Cerebellar cortex (tissue), 1 donor: ENCODE measurements at regions not wholly inside any gene's neighbourhood (a gene's known extent, or its start where the extent isn't known, plus 50 kb on each side); places are given as distances from the start of the nearest gene placed in this dataset.

Experiments
- DNase-seq: peaks from one replicate; pipeline ENCODE4 v3.0.0-alpha.2; 2015; ENCODE audit warnings: low spot score

DNA sequence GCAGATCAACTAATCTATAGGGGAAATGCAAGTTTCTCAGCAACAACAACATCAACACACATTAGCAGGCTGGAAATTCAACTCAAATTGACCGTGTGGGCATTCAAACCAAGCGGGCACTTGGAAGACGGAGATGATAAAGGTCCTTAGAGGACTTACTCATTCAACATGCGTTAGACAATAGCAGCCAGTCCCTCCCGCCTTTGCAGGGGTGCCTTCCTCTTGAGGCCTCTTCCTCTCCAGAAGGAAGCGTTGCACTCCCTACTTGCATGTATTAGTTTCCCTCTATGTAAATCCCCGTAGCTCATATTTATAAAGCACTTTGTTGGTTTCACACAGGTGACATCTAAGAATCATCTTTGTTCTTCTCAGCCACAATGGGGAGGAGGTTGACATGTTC is 300.8 kb upstream of the STXBP5 start:
- no peak for DNase-seq

- DNase-seq, result no peak
Measured at GRCh38 chr6:146904596-146904995, 299.6 kb upstream of the STXBP5 start.

GRCh38 chr6:146905181-146905704 is 299.0 kb upstream of the STXBP5 start:
- peak; percentile 72 for DNase-seq

DNA sequence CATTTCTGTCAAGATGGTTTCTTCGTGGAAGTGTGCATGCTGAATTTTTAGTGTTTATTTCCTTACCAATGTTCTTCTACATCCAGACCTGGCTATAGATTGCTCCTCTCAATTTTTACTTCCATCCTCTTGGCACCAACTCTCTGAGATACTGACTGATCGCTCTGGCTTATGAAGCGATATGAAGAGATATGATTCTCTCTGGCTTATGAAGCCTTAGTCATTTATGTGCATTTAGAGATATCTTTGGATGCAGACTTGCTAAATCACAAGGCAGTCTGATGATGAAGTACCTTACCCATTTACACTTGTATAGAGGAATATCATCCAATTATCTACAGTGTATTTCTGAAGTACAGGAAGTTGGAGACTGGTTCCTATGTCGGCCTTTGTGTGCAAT is 295.4 kb upstream of the STXBP5 start:
- no peak for DNase-seq

- DNase-seq, result no peak
Measured at GRCh38 chr6:146909376-146909775, 294.8 kb upstream of the STXBP5 start.

GRCh38 chr6:146909886-146910285 is 294.3 kb upstream of the STXBP5 start:
- DNase-seq, result no peak

DNA sequence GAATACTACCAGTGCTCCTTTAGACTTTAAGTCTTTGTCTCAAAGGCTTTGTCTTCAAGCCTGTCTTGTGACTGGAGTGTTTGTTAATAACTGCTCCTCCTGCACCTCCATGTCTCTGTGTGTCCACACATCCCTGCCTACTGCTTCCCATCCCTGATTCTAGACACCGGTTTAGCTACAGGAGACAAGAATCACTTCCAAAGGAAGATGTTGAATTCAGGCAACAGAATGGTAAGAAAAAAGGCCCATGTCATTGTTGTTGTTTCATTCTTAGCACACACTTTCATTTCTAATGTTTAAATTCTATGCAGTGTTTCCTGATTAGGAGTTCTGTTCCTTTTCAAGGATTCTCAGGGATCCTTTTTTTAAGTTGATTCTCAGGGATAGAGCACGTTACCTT is 293.6 kb upstream of the STXBP5 start:
- no peak for DNase-seq

DNA sequence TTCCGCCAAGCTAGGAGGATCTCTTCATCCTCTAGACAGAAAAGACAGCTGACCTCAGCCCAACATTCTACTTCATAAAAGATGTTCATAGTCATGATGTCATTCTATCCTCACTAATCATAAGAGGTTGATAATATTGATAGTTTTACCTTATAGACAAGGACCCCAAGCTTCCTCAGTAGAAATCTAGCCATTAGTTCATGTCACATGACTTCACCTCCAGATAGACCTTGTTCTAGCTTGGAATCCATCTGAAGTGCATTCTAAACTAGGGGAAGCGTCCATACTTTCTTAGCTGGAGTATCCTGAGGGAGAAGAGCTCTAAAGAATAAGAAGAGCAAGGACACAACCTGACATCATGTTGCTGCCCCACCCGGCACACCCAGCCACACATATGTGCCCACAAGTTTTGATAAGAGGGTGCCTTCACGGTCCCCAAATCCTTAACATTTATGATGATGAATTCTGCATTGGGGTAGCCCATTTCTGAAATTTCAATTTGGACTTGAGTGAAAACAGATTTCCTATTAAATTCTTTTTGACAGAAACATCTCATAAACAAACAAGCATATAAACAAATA is 292.5 kb upstream of the STXBP5 start:
- DNase-seq, result no peak

DNA sequence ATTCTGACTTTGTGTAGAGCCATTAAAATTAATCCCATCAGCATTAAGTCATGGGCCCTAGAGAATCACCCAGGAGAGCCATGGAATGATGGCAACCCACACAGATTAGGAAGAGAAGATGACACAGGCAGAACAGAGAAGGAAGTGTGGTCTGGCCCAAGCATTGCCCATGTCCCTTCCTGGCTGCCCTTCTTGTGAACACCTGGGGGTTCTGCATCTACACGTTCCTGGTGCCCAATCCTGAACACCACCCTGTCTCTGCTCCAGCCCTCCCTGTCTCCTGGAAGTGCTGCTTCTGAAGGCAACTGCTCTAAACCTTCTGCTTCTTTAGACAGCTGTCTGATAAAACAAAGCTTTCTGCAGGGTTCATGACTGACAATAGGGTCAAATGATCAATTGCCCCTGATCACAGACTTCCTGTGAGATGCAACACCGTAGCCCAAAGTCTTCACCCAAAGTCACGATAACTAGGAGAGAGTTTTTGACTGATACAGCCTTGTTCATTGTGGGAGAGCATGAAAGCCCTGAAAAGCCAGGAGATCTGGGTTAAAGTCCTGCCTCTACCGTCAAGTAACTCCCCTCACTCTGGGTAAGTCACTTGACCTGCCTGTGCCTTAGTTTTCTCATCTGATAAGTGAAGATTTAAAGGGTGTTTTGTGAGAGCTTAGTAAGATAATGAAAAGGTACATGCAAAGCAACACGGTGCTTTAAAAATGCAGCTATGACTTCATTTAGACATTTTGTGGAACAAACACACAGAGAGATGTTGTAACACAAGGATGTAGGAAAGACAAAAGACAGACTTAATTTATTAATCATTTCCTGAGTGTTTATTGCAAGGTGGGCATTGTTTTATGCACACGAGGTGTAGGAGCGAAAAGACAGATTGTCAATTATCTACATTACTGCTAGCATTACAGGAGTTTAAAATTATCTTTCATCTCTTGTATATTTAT is 291.2 kb upstream of the STXBP5 start:
- peak; percentile 46 for DNase-seq

- DNase-seq, result peak; percentile 91
Measured at GRCh38 chr6:146913842-146914488, 290.3 kb upstream of the STXBP5 start.

- peak; percentile 88 for DNase-seq
Measured at GRCh38 chr6:146914489-146915483, 289.4 kb upstream of the STXBP5 start.

DNA sequence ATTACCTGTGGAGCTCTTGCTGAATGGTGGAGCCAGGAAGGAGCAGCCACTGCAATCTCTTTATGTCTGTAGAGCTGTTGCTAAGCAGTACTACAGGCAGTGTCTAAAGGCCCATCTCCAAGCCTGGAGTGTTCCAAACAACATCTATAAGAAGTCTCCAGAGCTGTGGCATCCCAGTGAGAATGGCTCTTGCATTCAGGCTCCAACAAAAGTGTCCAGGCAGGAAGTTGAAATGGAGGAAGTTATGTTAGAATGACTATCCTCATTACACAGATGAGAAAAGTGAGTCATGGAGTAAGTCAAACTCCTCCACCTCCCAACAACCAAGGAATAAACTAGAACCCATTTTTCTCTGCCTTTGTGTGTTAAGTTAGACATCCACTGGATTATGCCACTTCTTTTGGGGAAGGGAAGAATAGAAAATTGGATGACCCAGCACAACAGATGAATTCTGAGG is 288.5 kb upstream of the STXBP5 start:
- peak; percentile 60 for DNase-seq

GRCh38 chr6:146916435-146917025 is 287.7 kb upstream of the STXBP5 start:
- no peak for DNase-seq

DNA sequence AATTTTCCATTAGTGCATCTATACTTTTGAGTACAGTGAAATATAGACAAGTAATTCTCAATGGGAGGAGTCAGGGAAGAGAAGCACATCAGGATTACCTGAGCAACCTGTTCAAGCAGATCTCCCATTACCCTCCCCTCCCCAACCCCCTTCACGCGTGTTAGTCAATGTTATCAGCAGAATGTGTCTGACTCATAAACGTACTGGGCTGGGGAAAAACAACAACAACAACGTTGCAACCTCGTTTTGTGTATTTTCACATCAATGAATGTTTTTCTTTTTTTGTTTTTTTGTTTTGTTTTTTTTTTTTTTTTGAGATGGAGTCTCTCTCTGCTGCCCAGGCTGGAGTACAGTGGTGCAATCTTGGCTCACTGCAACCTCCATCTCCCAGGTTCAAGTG is 287.0 kb upstream of the STXBP5 start:
- no peak for DNase-seq

GRCh38 chr6:146917979-146918378 is 286.2 kb upstream of the STXBP5 start:
- no peak for DNase-seq

DNA sequence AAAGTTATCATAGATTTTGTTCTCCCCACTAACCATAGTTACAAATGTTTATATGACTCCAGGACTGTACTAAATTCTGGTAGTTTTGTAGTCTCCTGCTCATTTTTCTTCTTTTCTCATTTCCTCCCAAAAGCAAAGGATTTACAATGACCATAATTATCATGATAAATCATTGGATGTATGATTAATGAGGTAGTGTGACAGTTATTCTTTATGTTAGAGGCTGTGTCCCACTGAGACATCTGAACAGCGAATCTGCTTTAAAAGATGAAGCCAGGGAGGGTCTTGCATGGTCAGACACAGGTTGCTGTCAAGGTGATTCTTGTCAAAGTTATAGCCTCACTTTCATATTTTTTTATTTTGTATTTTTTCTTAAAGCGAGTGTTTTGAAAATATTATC is 285.2 kb upstream of the STXBP5 start:
- no peak for DNase-seq

DNA sequence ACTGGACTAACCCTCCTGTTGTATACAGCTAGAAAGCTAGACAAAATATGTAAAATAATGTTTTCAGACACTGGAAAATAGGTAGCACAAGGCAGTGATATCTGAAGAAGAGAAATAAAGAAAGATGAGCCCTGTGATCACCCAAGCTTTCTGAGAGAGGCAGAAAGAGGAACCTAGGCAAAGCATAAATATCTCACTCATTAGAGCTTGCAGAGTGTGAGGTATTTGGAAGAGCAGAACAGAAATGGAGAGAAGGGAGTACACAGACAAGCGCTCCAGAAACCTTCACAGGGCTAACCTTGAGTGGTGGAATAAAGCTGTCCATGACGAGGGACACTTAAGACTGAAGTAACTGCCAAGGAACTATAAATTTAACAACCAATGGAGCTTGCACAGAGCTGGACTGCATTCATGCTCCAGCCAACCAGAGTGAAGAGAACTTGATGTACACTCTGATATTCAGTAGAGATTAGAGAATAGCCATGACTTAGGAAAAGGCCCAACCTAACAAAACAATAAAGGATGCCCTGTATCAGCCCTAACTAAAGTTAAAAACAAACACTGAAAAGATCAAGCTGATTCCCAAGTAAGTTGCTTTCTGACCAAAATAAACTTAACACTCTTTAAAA is 280.9 kb upstream of the STXBP5 start:
- no peak for DNase-seq

- no peak for DNase-seq
Measured at GRCh38 chr6:146925846-146926245, 278.4 kb upstream of the STXBP5 start.

DNA sequence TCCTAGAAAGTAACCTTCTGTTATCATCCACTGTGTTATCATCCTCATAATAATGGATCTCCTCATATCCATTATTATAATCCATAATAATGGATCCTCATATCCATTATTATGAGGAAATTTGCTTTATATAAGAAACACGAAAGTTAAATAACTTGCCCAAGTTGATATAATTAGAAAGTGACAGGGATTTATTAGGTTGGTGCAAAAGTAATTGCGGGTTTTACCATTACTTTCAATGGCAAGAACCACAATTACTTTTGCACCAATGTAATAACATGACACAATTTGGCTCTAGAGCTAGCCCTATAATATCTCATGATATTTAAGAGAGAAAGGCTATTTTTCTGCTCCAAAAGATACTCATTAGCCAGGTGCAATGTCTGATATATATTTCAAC is 275.7 kb upstream of the STXBP5 start:
- no peak for DNase-seq

- no peak for DNase-seq
Measured at GRCh38 chr6:146931214-146931613, 273.0 kb upstream of the STXBP5 start.

DNA sequence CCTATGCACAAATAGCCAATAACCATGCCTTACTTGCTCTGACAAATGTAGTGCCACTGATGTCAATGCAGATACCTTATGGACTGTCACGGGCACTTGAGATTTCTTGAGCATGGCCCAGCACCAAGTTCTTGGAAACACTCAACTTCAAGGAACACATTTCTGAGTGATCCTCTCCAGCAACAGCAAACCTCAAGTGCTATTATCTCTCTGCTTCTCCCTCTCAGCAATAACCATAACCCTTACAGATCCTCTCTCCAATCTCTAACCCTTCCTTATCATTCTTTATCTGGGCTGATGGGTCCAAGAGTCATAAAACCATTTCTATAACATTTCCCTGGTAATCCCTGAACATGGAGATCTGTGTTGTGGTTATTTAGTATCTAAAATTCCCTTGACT is 266.9 kb upstream of the STXBP5 start:
- DNase-seq, result no peak
